HUDEP-2 (cell line): ENCODE measurements at regions not wholly inside any gene's neighbourhood (a gene's known extent, or its start where the extent isn't known, plus 50 kb on each side); places are given as distances from the start of the nearest gene placed in this dataset.

Experiments used
- DNase-seq, 76 experiments: peaks; one replicate each; lab custom pipeline; 2025; ENCODE audit not compliant: unreplicated experiment in 76 of 76; lab: John Stamatoyannopoulos, UW

- no peak for DNase-seq
Observed at GRCh38 chr11:28860893-28861292, 752.7 kb downstream of the METTL15 start.

DNA sequence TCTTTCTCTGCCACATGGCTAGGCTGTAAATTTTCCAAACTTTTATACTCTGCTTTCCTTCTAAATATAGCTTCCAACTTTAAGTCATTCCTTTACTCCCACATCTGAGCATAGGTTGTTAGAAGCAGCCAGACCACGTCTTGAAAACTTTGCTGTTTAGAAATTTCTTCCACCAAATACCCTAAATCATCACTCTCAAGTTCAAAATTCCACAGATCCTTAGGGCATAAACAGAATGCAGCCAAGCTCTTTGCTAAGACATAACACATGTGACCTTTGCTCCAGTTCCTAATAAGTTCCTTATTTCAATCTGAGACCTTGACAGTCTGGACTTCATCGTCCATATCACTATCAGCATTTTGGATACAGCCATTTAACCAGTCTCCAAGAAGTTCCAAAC is 749.9 kb downstream of the METTL15 start:
- no peak for DNase-seq

- DNase-seq, result no peak
Observed at GRCh38 chr11:28849053-28849452, 740.9 kb downstream of the METTL15 start.

GRCh38 chr11:28842716-28843115 is 734.5 kb downstream of the METTL15 start:
- no peak for DNase-seq

- DNase-seq, result no peak
Observed at GRCh38 chr11:28838741-28839140, 730.6 kb downstream of the METTL15 start.

DNA sequence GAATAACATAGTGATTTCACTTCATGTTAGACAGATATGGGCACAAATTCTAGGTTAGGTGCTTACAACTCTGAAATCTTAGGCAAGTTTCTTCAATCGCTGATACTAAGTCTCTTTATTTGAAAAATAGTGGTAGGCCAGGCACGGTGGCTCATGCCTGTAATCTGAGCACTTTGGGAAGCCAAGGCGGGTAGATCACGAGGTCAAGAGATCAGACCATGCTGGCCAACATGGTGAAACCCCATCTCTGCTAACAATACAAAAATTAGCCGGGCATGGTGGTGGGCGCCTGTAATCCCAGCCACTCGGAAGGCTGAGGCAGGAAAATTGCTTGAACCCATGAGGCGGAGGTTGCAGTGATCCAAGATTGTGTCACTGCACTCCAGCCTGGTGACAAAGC is 729.4 kb downstream of the METTL15 start:
- no peak for DNase-seq

GRCh38 chr11:28836285-28837081 is 728.3 kb downstream of the METTL15 start:
- DNase-seq, result no peak

DNA sequence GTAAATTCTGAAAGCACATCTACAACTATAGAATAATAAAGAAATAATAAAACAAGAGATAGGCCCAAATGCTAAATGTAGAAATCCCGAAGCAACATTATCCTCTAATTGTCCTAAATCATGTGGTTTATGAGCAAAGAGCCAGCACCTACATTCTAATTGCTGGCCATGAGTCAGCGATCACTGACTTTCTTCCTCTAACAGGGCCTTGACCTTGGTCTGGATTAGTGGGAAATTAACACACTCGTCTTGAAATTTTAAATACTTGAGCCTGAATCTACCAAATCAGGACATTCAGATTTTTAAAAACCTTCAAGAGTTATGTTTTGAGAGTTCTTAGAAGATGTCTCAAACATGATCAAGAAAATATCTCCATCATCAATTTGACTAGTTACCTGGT is 727.6 kb downstream of the METTL15 start:
- DNase-seq, result no peak

- DNase-seq, result no peak
Observed at GRCh38 chr11:28835317-28835716, 727.1 kb downstream of the METTL15 start.

- no peak for DNase-seq
Observed at GRCh38 chr11:28834877-28835276, 726.7 kb downstream of the METTL15 start.

DNA sequence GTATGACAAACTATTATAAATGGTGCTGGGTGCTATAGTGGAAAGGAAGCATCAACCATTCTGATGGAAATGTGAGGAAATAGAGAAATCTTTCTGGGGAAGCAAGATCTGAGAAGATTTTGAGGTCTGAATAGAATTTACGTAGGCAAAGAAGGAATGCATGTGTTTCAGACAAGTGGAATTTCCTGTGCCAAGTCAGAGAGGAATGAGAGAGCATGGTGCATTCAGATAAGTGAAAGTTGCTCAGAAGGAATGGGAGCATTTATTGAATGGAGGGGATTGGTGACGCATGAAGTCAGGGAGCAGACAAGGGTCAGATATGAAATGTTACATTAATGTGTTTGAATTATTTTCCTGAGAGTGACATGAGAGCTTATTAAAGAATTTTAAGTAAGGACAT is 725.5 kb downstream of the METTL15 start:
- no peak for DNase-seq

GRCh38 chr11:28833169-28833568 is 725.0 kb downstream of the METTL15 start:
- DNase-seq, result no peak

GRCh38 chr11:28826807-28827206 is 718.6 kb downstream of the METTL15 start:
- DNase-seq, result no peak

GRCh38 chr11:28822576-28822975 is 714.4 kb downstream of the METTL15 start:
- DNase-seq, result no peak

GRCh38 chr11:28820296-28820989 is 712.3 kb downstream of the METTL15 start:
- no peak for DNase-seq

GRCh38 chr11:28819741-28820140 is 711.6 kb downstream of the METTL15 start:
- no peak for DNase-seq

DNA sequence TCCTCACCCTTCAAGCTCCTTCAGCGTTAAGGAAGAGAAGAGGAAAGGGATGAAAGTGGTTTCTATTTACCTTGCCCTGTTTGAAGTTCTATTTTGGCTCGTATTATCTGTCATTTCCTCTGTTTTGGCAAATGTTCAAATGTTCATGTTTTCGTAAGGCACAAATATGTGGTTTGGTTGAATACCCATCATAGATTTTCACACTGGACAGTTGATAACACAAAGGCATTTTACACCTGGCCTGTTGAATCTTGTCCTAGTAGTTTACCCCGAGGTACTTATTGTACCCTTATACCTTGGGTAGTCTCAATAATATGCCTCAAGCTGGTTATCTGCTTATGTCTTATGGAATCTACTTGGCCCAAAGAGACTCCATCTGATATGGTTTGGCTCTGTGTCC is 706.9 kb downstream of the METTL15 start:
- DNase-seq, result no peak

DNA sequence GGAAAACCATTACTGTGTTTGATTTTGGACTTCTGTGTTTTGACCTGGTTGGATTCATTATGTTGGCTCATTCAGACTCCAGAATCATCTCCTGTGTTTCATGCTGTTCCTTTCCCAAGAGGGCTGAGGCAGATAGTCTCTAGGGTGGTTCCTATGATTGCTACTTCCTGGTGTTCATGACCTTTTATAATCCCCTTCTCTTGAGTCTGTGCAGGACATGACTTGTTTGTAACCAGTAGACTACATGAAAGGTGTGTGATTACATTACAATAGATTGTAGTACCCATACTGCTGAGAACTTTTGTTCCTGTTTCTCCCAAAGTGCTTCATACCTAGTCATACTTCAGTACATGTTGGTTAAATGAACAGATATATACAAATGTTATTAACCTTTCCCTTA is 700.6 kb downstream of the METTL15 start:
- DNase-seq, result no peak

GRCh38 chr11:28799316-28799715 is 691.1 kb downstream of the METTL15 start:
- DNase-seq, result no peak

DNA sequence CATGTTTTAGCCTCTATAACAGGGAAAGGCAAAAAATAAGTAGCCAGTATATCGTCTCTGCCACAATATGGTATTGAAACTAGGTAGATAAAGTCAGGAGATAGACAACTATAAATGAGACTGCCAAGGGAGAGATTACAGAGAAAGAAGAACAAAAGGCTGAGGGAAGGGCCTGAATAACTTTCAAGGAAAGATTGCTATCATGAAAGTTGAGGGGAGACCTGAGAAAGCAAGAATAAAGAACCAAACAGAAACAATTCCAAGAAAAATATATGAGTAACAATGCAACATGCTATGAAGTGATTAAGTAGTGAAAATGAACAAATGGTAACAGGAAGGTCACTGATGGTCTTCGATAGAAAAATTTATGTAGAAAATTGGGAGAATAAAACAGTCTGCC is 690.1 kb downstream of the METTL15 start:
- DNase-seq, result no peak

GRCh38 chr11:28797536-28797935 is 689.3 kb downstream of the METTL15 start:
- no peak for DNase-seq

DNA sequence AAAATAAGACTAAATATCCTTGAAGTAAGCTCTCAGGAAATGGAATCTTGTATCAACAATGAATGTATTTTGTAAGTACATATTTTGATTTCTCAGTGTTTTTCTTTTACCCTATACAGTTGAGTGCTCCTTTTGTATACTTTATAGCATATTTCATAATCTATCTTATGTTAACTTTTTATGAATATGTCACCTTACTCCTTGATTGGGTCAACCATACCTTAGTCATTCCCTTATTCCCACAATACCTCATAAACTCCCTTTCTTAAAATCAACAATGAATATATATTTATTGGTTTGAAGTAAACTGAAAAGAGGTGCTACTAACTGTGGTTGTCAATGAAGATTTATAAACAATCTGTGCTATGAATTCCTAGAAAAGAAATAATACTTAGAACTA is 686.2 kb downstream of the METTL15 start:
- no peak for DNase-seq
